ENCODE measurements at regions not wholly inside any gene's neighbourhood (a gene's known extent, or its start where the extent isn't known, plus 50 kb on each side); places are given as distances from the start of the nearest gene placed in this dataset.

DNA sequence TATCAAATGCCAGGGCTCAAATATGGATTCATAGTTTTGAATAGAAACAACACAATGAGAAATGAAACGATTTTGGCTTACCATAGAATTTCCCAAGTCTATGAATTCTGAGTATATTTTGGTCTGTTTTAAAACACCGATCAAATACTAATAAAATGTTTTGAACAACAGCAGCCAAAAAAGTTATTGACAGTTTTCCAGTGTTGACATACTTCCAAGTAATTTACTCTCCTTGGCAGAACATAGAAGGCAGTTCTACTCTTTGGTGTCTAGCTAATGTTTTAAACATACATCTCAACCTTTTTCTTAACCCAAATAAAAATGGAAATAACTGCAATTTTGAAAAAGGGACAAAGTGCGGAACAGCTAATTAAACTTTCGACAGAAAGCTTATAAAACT is 1419.8 kb downstream of the ADGRL3 start:
- TF ChIP-seq, protein P1, sequence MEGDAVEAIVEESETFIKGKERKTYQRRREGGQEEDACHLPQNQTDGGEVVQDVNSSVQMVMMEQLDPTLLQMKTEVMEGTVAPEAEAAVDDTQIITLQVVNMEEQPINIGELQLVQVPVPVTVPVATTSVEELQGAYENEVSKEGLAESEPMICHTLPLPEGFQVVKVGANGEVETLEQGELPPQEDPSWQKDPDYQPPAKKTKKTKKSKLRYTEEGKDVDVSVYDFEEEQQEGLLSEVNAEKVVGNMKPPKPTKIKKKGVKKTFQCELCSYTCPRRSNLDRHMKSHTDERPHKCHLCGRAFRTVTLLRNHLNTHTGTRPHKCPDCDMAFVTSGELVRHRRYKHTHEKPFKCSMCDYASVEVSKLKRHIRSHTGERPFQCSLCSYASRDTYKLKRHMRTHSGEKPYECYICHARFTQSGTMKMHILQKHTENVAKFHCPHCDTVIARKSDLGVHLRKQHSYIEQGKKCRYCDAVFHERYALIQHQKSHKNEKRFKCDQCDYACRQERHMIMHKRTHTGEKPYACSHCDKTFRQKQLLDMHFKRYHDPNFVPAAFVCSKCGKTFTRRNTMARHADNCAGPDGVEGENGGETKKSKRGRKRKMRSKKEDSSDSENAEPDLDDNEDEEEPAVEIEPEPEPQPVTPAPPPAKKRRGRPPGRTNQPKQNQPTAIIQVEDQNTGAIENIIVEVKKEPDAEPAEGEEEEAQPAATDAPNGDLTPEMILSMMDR (IDR thresholded peaks at IDR 0.05), result no peak
- no peak for TF ChIP-seq POLR2A (IDR thresholded peaks at IDR 0.05)

Data from uterus (tissue), 2 donors.